ENCODE measurements at regions not wholly inside any gene's neighbourhood (a gene's known extent, or its start where the extent isn't known, plus 50 kb on each side); places are given as distances from the start of the nearest gene placed in this dataset.

DNA sequence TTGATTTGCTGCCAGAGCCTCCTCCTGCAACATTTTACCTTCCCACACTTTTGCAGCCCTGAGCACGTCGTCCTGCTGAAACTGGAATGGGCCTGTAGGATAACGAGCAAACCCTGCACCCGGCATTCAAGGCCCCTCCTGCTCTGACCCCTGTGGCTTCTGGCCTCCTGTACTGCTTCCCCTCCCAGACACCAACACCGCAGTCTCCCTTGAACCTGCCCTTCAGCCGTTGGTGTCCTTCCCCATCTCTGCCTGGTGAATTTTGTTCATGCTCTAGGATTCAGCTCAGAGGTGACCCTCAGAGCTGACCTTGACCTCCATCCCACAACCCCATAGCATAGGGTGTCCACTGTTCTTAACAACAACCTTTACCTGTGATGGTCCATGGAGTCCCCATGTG is 535.1 kb downstream of the MATN1 start:
- Mint-ChIP-seq H3K27ac (no peak overlapping the region), H3K4me1 (peaks cover 0 to 10% (median 0%) of the 10 kb centered on the region in 4 donors), H3K36me3 (no peaks in the 10 kb centered on the region), H3K27me3 (no peaks in the 10 kb centered on the region), H3K4me3 (no peak overlapping the region), H3K9me3 (peaks cover 0 to 2% (median 0%) of the 10 kb centered on the region in 7 donors)
- H3K36me3 ChIP-seq (ENCODE audit: control insufficient read depth, insufficient read depth, low read length), result no peaks in the 10 kb centered on the region
- H3K27ac ChIP-seq (ENCODE audit: insufficient read depth, low read length, poor library complexity, severe bottlenecking), result no peak overlapping the region
- H3K4me3 ChIP-seq (ENCODE audit: low read depth, low read length), result no peak overlapping the region
- H3K9me3 ChIP-seq (ENCODE audit: control insufficient read depth in 2 of 2, low read length in 2 of 2), result no peaks in the 10 kb centered on the region
- no peaks in the 10 kb centered on the region for H3K27me3 ChIP-seq (ENCODE audit: control insufficient read depth, insufficient read depth, low read length)
- H3K4me1 ChIP-seq (ENCODE audit: control insufficient read depth, insufficient read depth, low read length, poor library complexity, severe bottlenecking), result peaks cover 5% of the 10 kb centered on the region
- no peak for ATAC-seq (ENCODE audit: low read depth in 2 of 2)
- no peak for DNase-seq

DNA sequence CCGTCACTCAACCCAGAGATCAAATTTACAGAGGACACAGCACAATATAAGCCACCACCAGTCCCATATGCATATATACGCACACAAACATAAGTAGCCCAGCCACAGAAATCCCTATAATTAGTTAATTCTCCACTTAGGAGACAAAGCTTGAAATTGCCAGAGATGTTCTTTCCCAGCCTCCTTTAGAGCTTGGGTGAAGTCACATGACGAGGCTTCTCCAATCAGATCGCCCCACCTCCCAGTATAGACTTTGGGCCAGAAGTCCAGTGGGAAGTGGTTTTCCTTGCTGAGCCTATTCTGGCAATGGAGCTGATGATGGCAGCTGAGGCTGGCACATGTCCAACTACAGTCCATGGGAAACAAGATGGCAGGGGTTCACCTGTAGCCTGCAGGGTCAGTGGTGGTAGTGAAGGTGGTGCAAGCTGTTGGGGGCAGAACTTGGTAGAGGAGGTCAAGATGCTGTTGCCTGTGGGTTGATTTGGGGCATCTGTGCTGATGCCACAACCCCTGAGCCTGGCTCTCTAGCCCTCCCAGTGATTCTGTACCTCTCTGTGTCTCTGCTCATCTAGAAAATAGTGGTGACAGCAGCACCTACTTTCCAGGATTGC is 535.9 kb downstream of the MATN1 start:
- Histone ChIP-seq H3K27ac (ENCODE audit: insufficient read depth, low read length, poor library complexity, severe bottlenecking) (no peak overlapping the region), H3K27me3 (ENCODE audit: control insufficient read depth, insufficient read depth, low read length) (no peaks in the 10 kb centered on the region), H3K36me3 (ENCODE audit: control insufficient read depth, insufficient read depth, low read length) (no peaks in the 10 kb centered on the region), H3K4me1 (ENCODE audit: control insufficient read depth, insufficient read depth, low read length, poor library complexity, severe bottlenecking) (peaks cover 5% of the 10 kb centered on the region), H3K9me3 (ENCODE audit: control insufficient read depth in 2 of 2, low read length in 2 of 2) (no peaks in the 10 kb centered on the region), H3K4me3 (ENCODE audit: low read depth, low read length) (no peak overlapping the region)
- H3K36me3 Mint-ChIP-seq, result no peaks in the 10 kb centered on the region
- peaks cover 0 to 2% (median 0%) of the 10 kb centered on the region in 7 donors for H3K9me3 Mint-ChIP-seq
- H3K4me1 Mint-ChIP-seq, result peaks cover 0 to 10% (median 0%) of the 10 kb centered on the region in 4 donors
- H3K27ac Mint-ChIP-seq, result no peak overlapping the region
- H3K4me3 Mint-ChIP-seq, result no peak overlapping the region
- ATAC-seq (ENCODE audit: low read depth in 2 of 2), result no peak
- no peak for DNase-seq
- no peaks in the 10 kb centered on the region for H3K27me3 Mint-ChIP-seq

DNA sequence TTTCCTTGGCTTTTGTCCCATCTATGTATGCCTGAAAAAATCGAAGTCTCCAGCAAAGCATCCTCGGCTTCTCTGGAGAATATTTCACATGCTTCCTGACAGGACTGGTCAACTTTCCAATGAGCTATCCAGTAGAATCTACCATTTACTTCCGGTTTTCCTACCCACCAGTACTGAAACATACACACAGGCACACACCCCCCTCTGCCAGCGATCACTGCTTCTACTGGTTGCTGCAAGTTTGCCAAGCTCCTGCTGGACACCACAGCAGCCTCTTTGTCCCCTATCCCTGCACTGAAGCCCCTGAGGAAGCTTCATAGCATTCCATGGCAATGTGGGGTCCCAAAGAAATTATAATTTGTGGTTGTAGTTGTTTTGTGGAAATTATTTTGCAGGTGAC is 536.8 kb downstream of the MATN1 start:
- Histone ChIP-seq H3K27ac (ENCODE audit: insufficient read depth, low read length, poor library complexity, severe bottlenecking) (no peak overlapping the region), H3K27me3 (ENCODE audit: control insufficient read depth, insufficient read depth, low read length) (no peaks in the 10 kb centered on the region), H3K4me3 (ENCODE audit: low read depth, low read length) (no peak overlapping the region), H3K4me1 (ENCODE audit: control insufficient read depth, insufficient read depth, low read length, poor library complexity, severe bottlenecking) (peaks cover 5% of the 10 kb centered on the region), H3K9me3 (ENCODE audit: control insufficient read depth in 2 of 2, low read length in 2 of 2) (no peaks in the 10 kb centered on the region), H3K36me3 (ENCODE audit: control insufficient read depth, insufficient read depth, low read length) (no peaks in the 10 kb centered on the region)
- no peaks in the 10 kb centered on the region for H3K27me3 Mint-ChIP-seq
- ATAC-seq (ENCODE audit: low read depth in 2 of 2) (no peak), DNase-seq (no peak)
- no peak overlapping the region for H3K4me3 Mint-ChIP-seq
- H3K27ac Mint-ChIP-seq, result no peak overlapping the region
- H3K4me1 Mint-ChIP-seq, result peaks cover 0 to 10% (median 0%) of the 10 kb centered on the region in 4 donors
- no peaks in the 10 kb centered on the region for H3K36me3 Mint-ChIP-seq
- peaks cover 0 to 2% (median 0%) of the 10 kb centered on the region in 7 donors for H3K9me3 Mint-ChIP-seq

DNA sequence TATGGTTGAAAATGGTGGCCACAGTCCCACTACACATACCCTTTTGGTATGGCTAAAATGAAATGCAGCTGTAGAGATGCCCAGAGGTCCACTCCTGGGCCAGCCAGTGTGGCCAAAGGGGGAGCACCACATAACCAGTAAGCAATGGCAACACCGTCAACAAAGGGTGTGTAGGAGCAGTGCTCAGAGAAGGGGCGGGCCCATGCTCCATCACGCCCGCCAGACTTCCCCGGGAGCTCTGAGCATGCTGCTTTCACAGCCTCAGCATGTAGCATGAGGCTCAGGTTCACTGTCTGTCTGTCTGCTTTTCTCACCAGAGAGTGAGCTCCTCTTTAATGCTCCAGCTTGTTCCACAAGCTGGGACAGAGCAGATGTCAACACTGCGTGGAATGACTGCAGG is 537.6 kb downstream of the MATN1 start:
- no peak overlapping the region for H3K4me3 Mint-ChIP-seq
- Histone ChIP-seq H3K9me3 (ENCODE audit: control insufficient read depth in 2 of 2, low read length in 2 of 2) (no peaks in the 10 kb centered on the region), H3K36me3 (ENCODE audit: control insufficient read depth, insufficient read depth, low read length) (no peaks in the 10 kb centered on the region), H3K4me3 (ENCODE audit: low read depth, low read length) (no peak overlapping the region), H3K27ac (ENCODE audit: insufficient read depth, low read length, poor library complexity, severe bottlenecking) (no peak overlapping the region), H3K4me1 (ENCODE audit: control insufficient read depth, insufficient read depth, low read length, poor library complexity, severe bottlenecking) (peaks cover 1% of the 10 kb centered on the region), H3K27me3 (ENCODE audit: control insufficient read depth, insufficient read depth, low read length) (no peaks in the 10 kb centered on the region)
- no peaks in the 10 kb centered on the region for H3K27me3 Mint-ChIP-seq
- H3K27ac Mint-ChIP-seq, result no peak overlapping the region
- H3K36me3 Mint-ChIP-seq, result no peaks in the 10 kb centered on the region
- no peak for DNase-seq
- no peak for ATAC-seq (ENCODE audit: low read depth in 2 of 2)
- peaks cover 0 to 4% (median 0%) of the 10 kb centered on the region in 4 donors for H3K4me1 Mint-ChIP-seq
- H3K9me3 Mint-ChIP-seq, result peaks cover 0 to 2% (median 0%) of the 10 kb centered on the region in 7 donors

DNA sequence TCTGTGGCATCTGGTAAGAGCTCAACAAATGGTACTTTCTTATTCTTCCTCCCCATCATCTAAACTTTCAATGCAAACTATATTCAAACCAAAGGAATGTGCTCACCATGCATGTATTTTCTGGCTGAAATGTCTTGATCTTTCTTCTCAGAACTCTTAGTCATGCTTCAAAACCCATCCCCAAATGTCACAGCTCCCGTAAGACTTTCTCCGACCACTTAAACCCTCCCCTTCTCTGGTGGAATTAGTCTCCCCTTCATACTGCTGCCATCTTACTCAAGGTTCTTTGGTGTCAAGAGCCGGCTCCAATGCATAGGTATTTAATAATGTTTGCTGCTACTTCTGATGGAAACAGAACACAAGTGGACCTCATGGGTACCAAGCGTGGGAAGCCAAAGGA is 538.1 kb downstream of the MATN1 start:
- Histone ChIP-seq H3K36me3 (ENCODE audit: control insufficient read depth, insufficient read depth, low read length) (no peaks in the 10 kb centered on the region), H3K9me3 (ENCODE audit: control insufficient read depth in 2 of 2, low read length in 2 of 2) (no peaks in the 10 kb centered on the region), H3K27me3 (ENCODE audit: control insufficient read depth, insufficient read depth, low read length) (no peaks in the 10 kb centered on the region), H3K4me1 (ENCODE audit: control insufficient read depth, insufficient read depth, low read length, poor library complexity, severe bottlenecking) (no peaks in the 10 kb centered on the region), H3K27ac (ENCODE audit: insufficient read depth, low read length, poor library complexity, severe bottlenecking) (no peak overlapping the region), H3K4me3 (ENCODE audit: low read depth, low read length) (no peak overlapping the region)
- H3K27ac Mint-ChIP-seq, result no peak overlapping the region
- no peaks in the 10 kb centered on the region for H3K36me3 Mint-ChIP-seq
- ATAC-seq (ENCODE audit: low read depth in 2 of 2) (no peak), DNase-seq (no peak)
- H3K4me1 Mint-ChIP-seq, result peaks cover 0 to 3% (median 0%) of the 10 kb centered on the region in 4 donors
- H3K9me3 Mint-ChIP-seq, result peaks cover 0 to 3% (median 0%) of the 10 kb centered on the region in 7 donors
- H3K4me3 Mint-ChIP-seq, result no peak overlapping the region
- no peaks in the 10 kb centered on the region for H3K27me3 Mint-ChIP-seq

DNA sequence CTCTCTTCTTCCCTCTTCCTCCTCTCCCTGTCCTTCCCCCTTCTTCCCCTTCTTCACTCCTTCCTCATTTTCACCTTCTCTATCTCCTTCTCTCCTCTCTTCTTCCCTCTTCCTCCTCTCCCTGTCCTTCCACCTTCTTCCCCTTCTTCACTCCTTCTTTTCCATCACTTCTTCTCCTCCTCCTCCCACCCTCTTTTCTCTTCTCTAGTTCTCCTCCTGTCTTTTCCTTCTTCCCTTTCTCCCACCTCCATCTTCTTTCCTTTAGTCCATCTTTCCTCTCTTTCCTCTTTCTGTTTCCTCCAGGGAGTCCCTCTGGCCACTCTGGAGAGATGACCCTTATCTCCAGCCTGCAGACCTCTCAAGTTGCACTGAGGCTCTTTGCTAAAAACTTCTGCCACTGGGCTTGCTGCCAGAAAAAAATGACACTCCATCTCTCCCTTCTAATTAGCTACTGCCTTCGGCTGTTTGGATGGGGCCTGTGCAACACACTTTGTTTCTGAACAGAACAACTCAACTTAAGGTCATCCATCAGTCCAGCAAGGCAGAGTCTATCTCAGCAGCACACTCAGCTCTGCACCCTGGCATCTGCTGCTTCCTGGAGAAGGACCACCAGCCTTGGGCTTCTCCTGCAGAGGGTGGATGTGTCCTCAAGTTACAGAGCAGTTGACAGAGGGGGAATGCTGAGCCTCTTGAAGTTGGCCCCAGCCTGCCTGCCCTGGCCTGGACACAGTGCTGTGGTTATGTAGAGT is 538.8 kb downstream of the MATN1 start:
- no peak overlapping the region for H3K4me3 ChIP-seq (ENCODE audit: low read depth, low read length)
- H3K9me3 ChIP-seq (ENCODE audit: control insufficient read depth in 2 of 2, low read length in 2 of 2), result no peaks in the 10 kb centered on the region
- DNase-seq, result no peak
- no peaks in the 10 kb centered on the region for H3K27me3 ChIP-seq (ENCODE audit: control insufficient read depth, insufficient read depth, low read length)
- H3K27ac ChIP-seq (ENCODE audit: insufficient read depth, low read length, poor library complexity, severe bottlenecking), result no peak overlapping the region
- no peaks in the 10 kb centered on the region for H3K36me3 Mint-ChIP-seq
- no peaks in the 10 kb centered on the region for H3K4me1 ChIP-seq (ENCODE audit: control insufficient read depth, insufficient read depth, low read length, poor library complexity, severe bottlenecking)
- H3K36me3 ChIP-seq (ENCODE audit: control insufficient read depth, insufficient read depth, low read length), result no peaks in the 10 kb centered on the region
- H3K4me3 Mint-ChIP-seq, result no peak overlapping the region
- no peak overlapping the region for H3K27ac Mint-ChIP-seq
- ATAC-seq (ENCODE audit: low read depth in 2 of 2), result no peak
- peaks cover 0 to 8% (median 0%) of the 10 kb centered on the region in 7 donors for H3K9me3 Mint-ChIP-seq
- no peaks in the 10 kb centered on the region for H3K4me1 Mint-ChIP-seq
- H3K27me3 Mint-ChIP-seq, result no peaks in the 10 kb centered on the region

DNA sequence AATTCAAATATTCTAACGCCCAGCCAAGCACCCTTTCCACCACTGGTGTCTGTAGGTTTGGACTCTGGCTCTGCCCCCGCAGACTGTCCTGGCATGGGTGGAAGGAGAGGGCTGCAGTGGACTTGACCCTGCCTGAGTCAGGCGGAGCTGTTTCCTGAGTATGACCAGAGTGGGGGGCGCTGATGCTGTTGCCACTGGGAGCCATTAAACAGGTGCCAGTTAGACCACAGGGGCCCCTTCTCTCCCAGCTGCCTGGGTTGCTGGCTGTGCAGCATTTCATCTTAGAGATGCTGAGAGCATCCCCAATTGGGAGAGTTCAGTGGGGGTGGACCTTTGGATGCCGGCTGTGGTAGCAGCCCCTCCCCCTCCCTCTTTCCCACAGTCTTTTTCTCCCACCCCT is 539.5 kb downstream of the MATN1 start:
- Histone ChIP-seq H3K4me1 (ENCODE audit: control insufficient read depth, insufficient read depth, low read length, poor library complexity, severe bottlenecking) (no peaks in the 10 kb centered on the region), H3K4me3 (ENCODE audit: low read depth, low read length) (no peak overlapping the region), H3K9me3 (ENCODE audit: control insufficient read depth in 2 of 2, low read length in 2 of 2) (no peaks in the 10 kb centered on the region), H3K27me3 (ENCODE audit: control insufficient read depth, insufficient read depth, low read length) (no peaks in the 10 kb centered on the region), H3K36me3 (ENCODE audit: control insufficient read depth, insufficient read depth, low read length) (no peaks in the 10 kb centered on the region), H3K27ac (ENCODE audit: insufficient read depth, low read length, poor library complexity, severe bottlenecking) (no peak overlapping the region)
- DNase-seq, result no peak
- no peaks in the 10 kb centered on the region for H3K36me3 Mint-ChIP-seq
- no peaks in the 10 kb centered on the region for H3K4me1 Mint-ChIP-seq
- H3K27me3 Mint-ChIP-seq, result no peaks in the 10 kb centered on the region
- ATAC-seq (ENCODE audit: low read depth in 2 of 2), result no peak
- no peak overlapping the region for H3K27ac Mint-ChIP-seq
- no peak overlapping the region for H3K4me3 Mint-ChIP-seq
- peaks cover 0 to 8% (median 0%) of the 10 kb centered on the region in 7 donors for H3K9me3 Mint-ChIP-seq

DNA sequence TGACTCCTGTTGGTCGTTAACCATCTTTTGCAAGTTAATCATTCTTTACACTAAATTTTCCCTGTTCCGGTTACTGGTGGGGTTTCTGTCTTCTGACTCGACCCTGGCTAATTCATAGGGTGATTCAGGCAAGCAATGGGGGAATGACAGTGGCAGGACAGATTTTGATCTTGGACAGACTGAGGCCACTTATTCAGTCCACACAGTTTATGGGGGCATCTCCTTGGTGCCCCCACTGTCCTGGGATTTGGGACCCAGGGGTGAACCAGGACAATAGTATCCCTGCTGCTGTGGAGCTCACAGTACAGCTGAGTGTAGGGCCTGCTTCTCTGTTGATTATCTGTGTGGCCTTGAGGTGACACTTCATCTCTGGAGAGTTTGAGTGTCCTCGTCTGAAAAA is 540.4 kb downstream of the MATN1 start:
- Mint-ChIP-seq H3K27ac (no peak overlapping the region), H3K9me3 (peaks cover 0 to 7% (median 0%) of the 10 kb centered on the region in 7 donors), H3K27me3 (no peaks in the 10 kb centered on the region), H3K4me1 (no peaks in the 10 kb centered on the region), H3K4me3 (no peak overlapping the region), H3K36me3 (no peaks in the 10 kb centered on the region)
- Histone ChIP-seq H3K4me1 (ENCODE audit: control insufficient read depth, insufficient read depth, low read length, poor library complexity, severe bottlenecking) (no peaks in the 10 kb centered on the region), H3K36me3 (ENCODE audit: control insufficient read depth, insufficient read depth, low read length) (no peaks in the 10 kb centered on the region), H3K27me3 (ENCODE audit: control insufficient read depth, insufficient read depth, low read length) (no peaks in the 10 kb centered on the region), H3K9me3 (ENCODE audit: control insufficient read depth in 2 of 2, low read length in 2 of 2) (peaks cover 0 to 3% of the 10 kb centered on the region in 2 experiments), H3K4me3 (ENCODE audit: low read depth, low read length) (no peak overlapping the region), H3K27ac (ENCODE audit: insufficient read depth, low read length, poor library complexity, severe bottlenecking) (no peak overlapping the region)
- DNase-seq (no peak), ATAC-seq (ENCODE audit: low read depth in 2 of 2) (no peak)
